H1 (cell line): ENCODE measurements at regions not wholly inside any gene's neighbourhood (a gene's known extent, or its start where the extent isn't known, plus 50 kb on each side); places are given as distances from the start of the nearest gene placed in this dataset.

Source experiments
- CTCF ChIA-PET: fragments of 300-600 bp; sonication (Branson Sonifier 250); formaldehyde crosslinking; loops from one replicate; lab custom pipeline; 2021; ENCODE audit not compliant: partially characterized antibody; lab: Charles Lee
- POLR2A ChIA-PET: fragments of 300-600 bp; sonication (Branson Sonifier 250); formaldehyde crosslinking; loops from one replicate; lab custom pipeline; 2021; ENCODE audit warnings: inconsistent platforms; ENCODE audit not compliant: partially characterized antibody; lab: Charles Lee
- DNase-seq, 2 experiments: peaks; one replicate each; pipeline versions ENCODE4 v3.0.0 to v3.0.0-alpha.2; 2010 to 2022; ENCODE audit warnings: low spot score in 2 of 2, low read depth in 1 of 2, mixed read lengths in 1 of 2
- FAIRE-seq: peaks from 2 replicates; lab custom pipeline; 2011; peaks lifted over from hg19 to GRCh38; lab: Jason Lieb, UNC
- H2AFZ ChIP-seq: 2 replicates; pipeline ENCODE4 v1.8.1; 2012; ENCODE audit warnings: low read length, inconsistent platforms
- H2AK5ac ChIP-seq: 2 replicates; pipeline ENCODE4 v1.6.1; 2013; ENCODE audit warnings: low read depth, low read length
- H2BK120ac ChIP-seq: replicated peaks from 2 replicates; pipeline ENCODE3; 2013; ENCODE audit warnings: low read depth, low read length, inconsistent platforms
- H2BK12ac ChIP-seq: 2 replicates; pipeline ENCODE4 v1.6.1; 2013; ENCODE audit warnings: low read depth, low read length
- H2BK15ac ChIP-seq: 2 replicates; pipeline ENCODE4 v1.6.1; 2013; ENCODE audit warnings: low read length
- H2BK20ac ChIP-seq: 2 replicates; pipeline ENCODE4 v1.6.1; 2013; ENCODE audit warnings: low read length
- H2BK5ac ChIP-seq: 2 replicates; pipeline ENCODE4 v1.6.1; 2013; ENCODE audit warnings: low read depth, low read length
- H3K14ac ChIP-seq: 2 replicates; pipeline ENCODE4 v1.6.1; 2013; ENCODE audit warnings: inconsistent platforms; ENCODE audit not compliant: insufficient read length
- H3K18ac ChIP-seq: 2 replicates; pipeline ENCODE4 v1.6.1; 2013; ENCODE audit warnings: low read length; ENCODE audit errors: extremely low read depth
- H3K23ac ChIP-seq: 2 replicates; pipeline ENCODE4 v1.6.1; 2013; ENCODE audit warnings: inconsistent platforms; ENCODE audit not compliant: insufficient read length
- H3K23me2 ChIP-seq: 2 replicates; pipeline ENCODE4 v1.6.1; 2013; ENCODE audit warnings: low read depth, low read length
- H3K27ac ChIP-seq: 2 replicates; pipeline ENCODE4 v1.6.1; 2011; ENCODE audit warnings: low read depth, low read length, inconsistent platforms
- H3K27me3 ChIP-seq, 4 experiments: replicated peaks in 1 of 4; 1 replicate in 1 of 4; 2 replicates in 3 of 4; pipeline versions ENCODE4 v1.6.1 to v1.8.1; 2011 to 2013; ENCODE audit warnings: low read length in 3 of 4, mild to moderate bottlenecking in 3 of 4, inconsistent platforms in 2 of 4, mixed read lengths in 2 of 4, moderate library complexity in 1 of 4; ENCODE audit not compliant: control insufficient read depth in 3 of 4, insufficient read depth in 3 of 4; ENCODE audit errors: extremely low read depth in 1 of 4
- H3K36me3 ChIP-seq, 4 experiments: 2 replicates each; pipeline versions ENCODE4 v1.6.1 to v1.8.1; 2011 to 2013; ENCODE audit warnings: mild to moderate bottlenecking in 4 of 4, low read length in 3 of 4, moderate library complexity in 2 of 4, control low read depth in 1 of 4, inconsistent platforms in 1 of 4; ENCODE audit not compliant: insufficient read depth in 4 of 4, control insufficient read depth in 2 of 4
- H3K4ac ChIP-seq: replicated peaks from 2 replicates; pipeline ENCODE3; 2013; ENCODE audit warnings: low read length, low read depth, mixed read lengths, inconsistent platforms; ENCODE audit not compliant: insufficient read length
- H3K4me1 ChIP-seq, 4 experiments: replicated peaks in 1 of 4; 1 replicate in 1 of 4; 2 replicates in 3 of 4; pipeline versions ENCODE4 v1.6.1 to v1.8.1; 2011 to 2013; ENCODE audit warnings: low read length in 3 of 4, inconsistent platforms in 2 of 4, mixed read lengths in 1 of 4; ENCODE audit not compliant: insufficient read depth in 4 of 4, control insufficient read depth in 3 of 4
- H3K4me2 ChIP-seq, 2 experiments: 2 replicates each; pipeline versions ENCODE4 v1.6.1 to v1.8.1; 2011 to 2013; ENCODE audit warnings: low read depth in 2 of 2, low read length in 2 of 2, control low read depth in 1 of 2, inconsistent platforms in 1 of 2, mild to moderate bottlenecking in 1 of 2; ENCODE audit not compliant: insufficient read depth in 1 of 2
- H3K4me3 ChIP-seq, 4 experiments: fragments of 200-600, 300-600 bp in 1 of 4; sonication (generic), shearing (Covaris generic), sonication (Bioruptor Twin) in 1 of 4; 2 replicates each; pipeline versions ENCODE4 v1.5.1 to v1.8.1; 2011 to 2016; ENCODE audit warnings: low read length in 4 of 4, low read depth in 3 of 4, control low read depth in 2 of 4, inconsistent platforms in 2 of 4, mild to moderate bottlenecking in 2 of 4, mixed read lengths in 1 of 4, moderate library complexity in 1 of 4; ENCODE audit not compliant: insufficient read depth in 2 of 4; ENCODE audit errors: extremely low read depth in 1 of 4
- H3K56ac ChIP-seq: replicated peaks from 2 replicates; pipeline ENCODE3; 2013; ENCODE audit warnings: low read depth, mild to moderate bottlenecking, mixed read lengths, low read length, inconsistent platforms; ENCODE audit not compliant: insufficient read length
- H3K79me1 ChIP-seq: 2 replicates; pipeline ENCODE4 v1.6.1; 2013; ENCODE audit warnings: low read depth, low read length, control low read depth
- H3K79me2 ChIP-seq, 2 experiments: 2 replicates each; pipeline versions ENCODE4 v1.6.1 to v1.8.1; 2012 to 2013; ENCODE audit warnings: low read length in 2 of 2, mild to moderate bottlenecking in 2 of 2, inconsistent platforms in 1 of 2; ENCODE audit not compliant: insufficient read depth in 2 of 2, control insufficient read depth in 1 of 2
- H3K9ac ChIP-seq, 4 experiments: replicated peaks in 1 of 4; 1 replicate in 1 of 4; 2 replicates in 3 of 4; pipeline versions ENCODE4 v1.6.1 to v1.8.1; 2011 to 2013; ENCODE audit warnings: low read depth in 3 of 4, low read length in 3 of 4, control low read depth in 2 of 4, mild to moderate bottlenecking in 2 of 4, moderate library complexity in 2 of 4, inconsistent platforms in 1 of 4; ENCODE audit errors: extremely low read depth in 1 of 4
- H3K9me3 ChIP-seq, 2 experiments: 2 replicates each; pipeline versions ENCODE4 v1.6.1 to v1.8.1; 2012 to 2013; ENCODE audit warnings: mild to moderate bottlenecking in 2 of 2, moderate library complexity in 2 of 2, control low read depth in 1 of 2, inconsistent platforms in 1 of 2, low read depth in 1 of 2, low read length in 1 of 2, mixed read lengths in 1 of 2; ENCODE audit not compliant: insufficient read depth in 2 of 2
- H4K20me1 ChIP-seq, 2 experiments: replicated peaks in 1 of 2; 2 replicates each; pipeline versions ENCODE3 to v1.8.1; 2011 to 2013; ENCODE audit warnings: inconsistent platforms in 2 of 2, low read length in 2 of 2, mild to moderate bottlenecking in 1 of 2; ENCODE audit not compliant: insufficient read depth in 2 of 2, control insufficient read depth in 1 of 2
- H4K5ac ChIP-seq: 2 replicates; pipeline ENCODE4 v1.6.1; 2013; ENCODE audit warnings: low read length, low read depth, mixed read lengths, inconsistent platforms; ENCODE audit not compliant: insufficient read length
- H4K8ac ChIP-seq: 2 replicates; pipeline ENCODE4 v1.8.0; 2013; ENCODE audit warnings: mild to moderate bottlenecking, moderate library complexity, low read length, inconsistent platforms; ENCODE audit not compliant: insufficient read depth; ENCODE audit errors: extremely low read depth
- H4K91ac ChIP-seq: replicated peaks from 2 replicates; pipeline ENCODE3; 2013; ENCODE audit warnings: low read length, mixed read lengths, inconsistent platforms; ENCODE audit not compliant: insufficient read length
- CBX8 ChIP-seq: fragments of 300-800, 300-1000 bp; sonication (generic); IDR thresholded peaks from 2 replicates; pipeline ENCODE4 v1.7.1; 2016; ENCODE audit warnings: low read depth, low read length, borderline replicate concordance
- CHD2 ChIP-seq: IDR thresholded peaks from 2 replicates; pipeline ENCODE4 v1.6.1; 2012; ENCODE audit warnings: low read length, improper control_type of control experiment
- EZH2 ChIP-seq: fragments of 200-600 bp; sonication (generic); IDR thresholded peaks from 2 replicates; pipeline ENCODE4 v1.7.1; 2012; ENCODE audit warnings: low read depth, mild to moderate bottlenecking, moderate library complexity, low read length, inconsistent platforms; ENCODE audit not compliant: severe bottlenecking
- HDAC2 ChIP-seq, 2 experiments: fragments of 300-600 bp in 1 of 2; sonication (generic) in 1 of 2; IDR thresholded peaks; 2 replicates each; pipeline ENCODE4 v1.6.1; 2011 to 2012; ENCODE audit warnings: low read depth in 2 of 2, low read length in 2 of 2, mild to moderate bottlenecking in 2 of 2, moderate library complexity in 2 of 2, borderline replicate concordance in 1 of 2, inconsistent platforms in 1 of 2
- HDAC6 ChIP-seq: IDR thresholded peaks from one replicate; pipeline ENCODE4 v1.7.1; 2012; ENCODE audit warnings: low read depth, mild to moderate bottlenecking, inconsistent platforms, low read length, moderate library complexity
- JUN ChIP-seq: IDR thresholded peaks from 2 replicates; pipeline ENCODE4 v1.6.1; 2011; ENCODE audit warnings: low read depth, mild to moderate bottlenecking, improper control_type of control experiment, low read length
- JUND ChIP-seq: IDR thresholded peaks from 2 replicates; pipeline ENCODE4 v1.6.1; 2011; ENCODE audit warnings: mild to moderate bottlenecking, improper control_type of control experiment, low read length
- MAFK ChIP-seq: IDR thresholded peaks from 2 replicates; pipeline ENCODE4 v1.6.1; 2012; ENCODE audit warnings: low read depth, mild to moderate bottlenecking, improper control_type of control experiment, low read length
- NANOG ChIP-seq: IDR thresholded peaks from 2 replicates; pipeline ENCODE4 v1.6.1; 2011; ENCODE audit warnings: low read length, low read depth, mild to moderate bottlenecking, inconsistent platforms; ENCODE audit not compliant: insufficient read depth, poor library complexity, severe bottlenecking
- PHF8 ChIP-seq: fragments of 200-600 bp; sonication (generic); conservative IDR thresholded peaks from 2 replicates; pipeline ENCODE4 v1.7.1; 2012; ENCODE audit warnings: low read depth, mild to moderate bottlenecking, inconsistent platforms, low read length, moderate library complexity
- POLR2A ChIP-seq, 2 experiments: IDR thresholded peaks; 1 replicate in 1 of 2; 2 replicates in 1 of 2; pipeline ENCODE4 v1.6.1; 2011; ENCODE audit warnings: low read depth in 2 of 2, low read length in 2 of 2, mild to moderate bottlenecking in 2 of 2; ENCODE audit errors: control extremely low read depth in 1 of 2
- RBBP5 ChIP-seq: IDR thresholded peaks from 2 replicates; pipeline ENCODE4 v1.7.1; 2012; ENCODE audit warnings: low read depth, mild to moderate bottlenecking, inconsistent platforms, low read length, moderate library complexity, borderline replicate concordance
- SP4 ChIP-seq: IDR thresholded peaks from 2 replicates; pipeline ENCODE4 v1.6.1; 2012; ENCODE audit warnings: low read length, inconsistent platforms
- TAF1 ChIP-seq: IDR thresholded peaks from 2 replicates; pipeline ENCODE4 v1.6.1; 2011; ENCODE audit warnings: mild to moderate bottlenecking, low read depth, low read length
- WGBS, 2 experiments: shearing (Covaris generic) in 1 of 2; methylation state at CpG; one replicate each; pipeline versions ENCODE4 v1.1.6 to v1.1.7; 2013 to 2015; ENCODE audit warnings: low lambda C conversion rate in 2 of 2, mixed read lengths in 2 of 2, inconsistent platforms in 1 of 2, low coverage in 1 of 2, missing lambda C conversion rate in 1 of 2; ENCODE audit not compliant: insufficient replicate concordance in 2 of 2, insufficient coverage in 1 of 2, insufficient read length in 1 of 2; ENCODE audit errors: extremely low coverage in 1 of 2, missing lambda C conversion rate in 1 of 2; 5-methylcytosine and 5-hydroxymethylcytosine counted together
- TF ChIP-seq, protein P1 (sequence below): IDR thresholded peaks from 2 replicates; pipeline ENCODE4 v1.6.1; 2012; ENCODE audit warnings: inconsistent platforms

DNA sequence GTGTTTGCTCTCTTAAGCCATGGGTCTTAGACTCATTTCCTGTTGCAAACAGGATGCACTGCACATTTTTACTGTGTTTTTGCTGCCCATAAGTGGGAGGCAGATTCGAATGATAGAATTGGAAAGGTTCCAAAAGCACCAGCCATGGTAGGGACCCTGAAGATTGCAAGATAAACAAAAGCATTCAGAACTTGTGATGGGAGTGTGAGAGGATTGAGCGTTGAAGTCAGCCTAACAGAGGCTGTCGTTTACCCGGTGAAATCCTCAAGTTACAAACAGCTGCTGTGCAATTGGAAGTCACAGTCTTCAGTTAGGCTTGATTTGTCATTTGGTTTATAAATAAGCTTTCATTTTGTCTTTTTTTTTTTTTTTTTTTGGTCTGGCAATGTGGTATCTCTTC, 192.7 kb upstream of the MKI67 start:
- Histone ChIP-seq H4K5ac (no peak overlapping the region), H3K4me1 (no peaks in the 10 kb centered on the region), H3K56ac (no peak overlapping the region), H3K9me3 (no peaks in the 10 kb centered on the region), H2BK12ac (no peak overlapping the region), H4K20me1 (no peaks in the 10 kb centered on the region), H2BK15ac (no peak overlapping the region), H2BK5ac (no peak overlapping the region), H3K9ac (no peak overlapping the region), H3K79me1 (no peaks in the 10 kb centered on the region), H3K4ac (no peak overlapping the region), H3K27me3 (no peaks in the 10 kb centered on the region), H3K27ac (no peak overlapping the region), H3K79me2 (no peaks in the 10 kb centered on the region), H2BK120ac (no peak overlapping the region), H3K23ac (no peak overlapping the region), H3K14ac (no peak overlapping the region), H4K91ac (no peak overlapping the region), H2BK20ac (no peak overlapping the region), H2AK5ac (no peak overlapping the region), H3K18ac (no peak overlapping the region), H3K36me3 (no peaks in the 10 kb centered on the region), H4K8ac (no peak overlapping the region), H3K23me2 (no peaks in the 10 kb centered on the region), H3K4me2 (no peak overlapping the region), H3K4me3 (no peak overlapping the region), H2AFZ (no peak overlapping the region)
- 92% methylated on average over 4 of the region's 4 CpGs; no CpG with 5 or more reads in 1 of the 2 experiments for WGBS, 2 experiments
- ChIA-PET POLR2A (no interaction called here), CTCF (interaction anchor here (0.7 to 1.6 kb wide), 3 partner anchors 31 to 422 kb away, joined by 4 to 5 read pairs (median 4); no protein-coding TSS in a partner anchor)
- DNase-seq (no peak), FAIRE-seq (no peak)
- TF ChIP-seq PHF8 (no peak), NANOG (no peak), HDAC6 (no peak), JUND (no peak), SP4 (no peak), CBX8 (no peak), EZH2 (no peak), MAFK (no peak), POLR2A (IDR thresholded peaks at IDR 0.05; ENCODE audit: control extremely low read depth in 1 of 2, low read depth in 2 of 2, low read length in 2 of 2) (no peak), HDAC2 (IDR thresholded peaks at IDR 0.05; ENCODE audit: borderline replicate concordance in 1 of 2, low read depth in 2 of 2, low read length in 2 of 2) (no peak), JUN (no peak), TAF1 (no peak), CHD2 (no peak), RBBP5 (no peak)
- TF ChIP-seq, protein P1, sequence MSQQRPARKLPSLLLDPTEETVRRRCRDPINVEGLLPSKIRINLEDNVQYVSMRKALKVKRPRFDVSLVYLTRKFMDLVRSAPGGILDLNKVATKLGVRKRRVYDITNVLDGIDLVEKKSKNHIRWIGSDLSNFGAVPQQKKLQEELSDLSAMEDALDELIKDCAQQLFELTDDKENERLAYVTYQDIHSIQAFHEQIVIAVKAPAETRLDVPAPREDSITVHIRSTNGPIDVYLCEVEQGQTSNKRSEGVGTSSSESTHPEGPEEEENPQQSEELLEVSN = no peak
